ENCODE measurements at regions not wholly inside any gene's neighbourhood (a gene's known extent, or its start where the extent isn't known, plus 50 kb on each side); places are given as distances from the start of the nearest gene placed in this dataset.

DNA sequence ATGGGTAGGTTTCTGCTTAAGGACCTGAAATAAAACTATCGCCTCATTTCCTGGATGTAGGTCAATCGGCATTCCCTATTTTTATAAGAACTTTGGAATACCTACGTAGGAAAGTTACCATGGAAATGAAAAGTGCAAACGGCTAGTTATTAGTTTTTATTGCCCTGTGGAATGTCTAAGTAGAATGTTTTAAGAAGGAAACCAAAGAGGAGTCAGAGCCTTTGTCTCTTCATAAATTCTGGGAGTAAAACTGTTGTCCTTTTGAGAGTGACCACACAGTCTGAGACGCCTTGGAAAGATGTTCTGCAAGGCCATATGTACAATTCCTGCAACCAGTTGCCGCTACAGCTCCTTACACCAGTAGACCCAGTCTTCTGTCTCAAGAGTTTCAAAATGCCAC, 176.0 kb upstream of the SEL1L start:
- no peak for TF ChIP-seq CTCF (IDR thresholded peaks at IDR 0.05; ENCODE audit: insufficient read depth, low read depth, low read length, missing control alignments)
- H3K4me3 ChIP-seq (ENCODE audit: low read depth, low read length): no peak overlapping the region

DNA sequence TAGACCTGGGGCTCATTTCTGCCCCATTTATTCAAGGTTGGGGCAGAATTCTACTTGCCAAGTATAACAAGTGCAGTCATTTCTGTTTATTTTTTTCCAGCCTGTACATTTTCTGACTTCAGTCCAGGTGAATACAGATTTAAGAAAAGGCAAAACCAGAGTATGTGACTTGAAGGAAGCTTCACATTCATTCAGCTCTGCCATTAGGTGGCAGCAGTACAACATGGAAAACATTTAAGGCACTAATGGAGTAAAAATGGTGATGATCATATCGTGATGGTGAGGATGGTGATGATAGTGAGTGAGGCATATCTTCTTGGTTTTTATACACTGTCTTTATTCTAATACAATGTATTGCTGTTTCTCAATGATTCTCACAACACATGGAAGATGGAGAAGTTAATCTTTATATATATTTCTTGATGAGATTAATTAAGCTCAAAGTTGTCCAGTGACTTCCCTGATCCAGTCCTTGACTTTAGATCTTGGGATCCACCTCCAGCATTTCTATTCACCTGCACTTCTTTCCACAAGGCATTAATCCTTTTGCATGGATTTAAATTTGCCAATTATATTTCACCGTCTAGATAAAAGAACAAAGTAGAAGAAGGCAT, 176.7 kb upstream of the SEL1L start:
- H3K4me3 ChIP-seq (ENCODE audit: low read depth, low read length): no peak overlapping the region
- peak; percentile 47 for DNase-seq (ENCODE audit: low read depth)
- peak; percentile 48 for TF ChIP-seq CTCF (IDR thresholded peaks at IDR 0.05; ENCODE audit: insufficient read depth, low read depth, low read length, missing control alignments)

More for the DNA sequence above, 176.0 kb upstream of the SEL1L start:
- DNase-seq (ENCODE audit: low read depth): no peak

- no peak for DNase-seq (ENCODE audit: low read depth)
- no peak overlapping the region for H3K4me3 ChIP-seq (ENCODE audit: low read depth, low read length)
- TF ChIP-seq CTCF (IDR thresholded peaks at IDR 0.05; ENCODE audit: insufficient read depth, low read depth, low read length, missing control alignments): no peak
Observed at GRCh38 chr14:81715731-81716130, 182.1 kb upstream of the SEL1L start.

- no peak overlapping the region for H3K4me3 ChIP-seq (ENCODE audit: low read depth, low read length)
- no peak for TF ChIP-seq CTCF (IDR thresholded peaks at IDR 0.05; ENCODE audit: insufficient read depth, low read depth, low read length, missing control alignments)
Observed at GRCh38 chr14:81716953-81717352, 183.3 kb upstream of the SEL1L start.

GRCh38 chr14:81723956-81724355, 190.3 kb upstream of the SEL1L start:
- no peak overlapping the region for H3K4me3 ChIP-seq (ENCODE audit: low read depth, low read length)
- DNase-seq (ENCODE audit: low read depth): no peak
- no peak for TF ChIP-seq CTCF (IDR thresholded peaks at IDR 0.05; ENCODE audit: insufficient read depth, low read depth, low read length, missing control alignments)

More at GRCh38 chr14:81716953-81717352, 183.3 kb upstream of the SEL1L start:
- DNase-seq (ENCODE audit: low read depth): no peak

DNA sequence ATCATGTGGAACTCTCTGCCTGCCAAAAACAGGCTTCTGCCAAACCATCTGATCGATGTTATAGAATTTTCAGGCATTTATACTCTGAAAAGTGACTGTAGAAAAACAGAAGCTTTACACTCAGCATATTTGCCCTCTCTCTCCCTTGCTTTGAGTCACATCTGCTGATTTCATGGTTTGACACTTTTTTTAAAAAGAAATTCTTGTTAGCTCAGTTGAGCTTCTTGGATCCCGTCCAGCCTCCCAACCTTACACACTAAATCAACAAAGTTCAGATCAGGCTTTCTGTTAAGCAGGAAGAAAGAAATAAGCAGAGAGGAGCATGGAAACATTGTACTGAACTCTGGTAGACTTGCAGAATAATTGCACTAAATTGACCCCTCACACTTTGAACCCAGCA, 193.6 kb upstream of the SEL1L start:
- no peak for TF ChIP-seq CTCF (IDR thresholded peaks at IDR 0.05; ENCODE audit: insufficient read depth, low read depth, low read length, missing control alignments)
- no peak for DNase-seq (ENCODE audit: low read depth)
- no peak overlapping the region for H3K4me3 ChIP-seq (ENCODE audit: low read depth, low read length)

GRCh38 chr14:81728447-81728846, 194.8 kb upstream of the SEL1L start:
- DNase-seq (ENCODE audit: low read depth): no peak
- no peak for TF ChIP-seq CTCF (IDR thresholded peaks at IDR 0.05; ENCODE audit: insufficient read depth, low read depth, low read length, missing control alignments)
- no peak overlapping the region for H3K4me3 ChIP-seq (ENCODE audit: low read depth, low read length)

All from GM12865 (cell line).